H1 (cell line): ENCODE measurements at regions not wholly inside any gene's neighbourhood (a gene's known extent, or its start where the extent isn't known, plus 50 kb on each side); places are given as distances from the start of the nearest gene placed in this dataset.

Experiments
- CTCF ChIA-PET: fragments of 300-600 bp; sonication (Branson Sonifier 250); formaldehyde crosslinking; loops from one replicate; lab custom pipeline; 2021; ENCODE audit not compliant: partially characterized antibody; lab: Charles Lee
- POLR2A ChIA-PET: fragments of 300-600 bp; sonication (Branson Sonifier 250); formaldehyde crosslinking; loops from one replicate; lab custom pipeline; 2021; ENCODE audit warnings: inconsistent platforms; ENCODE audit not compliant: partially characterized antibody; lab: Charles Lee
- DNase-seq, 2 experiments: peaks; one replicate each; pipeline versions ENCODE4 v3.0.0 to v3.0.0-alpha.2; 2010 to 2022; ENCODE audit warnings: low spot score in 2 of 2, low read depth in 1 of 2, mixed read lengths in 1 of 2
- FAIRE-seq: peaks from 2 replicates; lab custom pipeline; 2011; peaks lifted over from hg19 to GRCh38; lab: Jason Lieb, UNC
- H2AFZ ChIP-seq: 2 replicates; pipeline ENCODE4 v1.8.1; 2012; ENCODE audit warnings: low read length, inconsistent platforms
- H2AK5ac ChIP-seq: 2 replicates; pipeline ENCODE4 v1.6.1; 2013; ENCODE audit warnings: low read depth, low read length
- H2BK120ac ChIP-seq: replicated peaks from 2 replicates; pipeline ENCODE3; 2013; ENCODE audit warnings: low read depth, low read length, inconsistent platforms
- H2BK12ac ChIP-seq: 2 replicates; pipeline ENCODE4 v1.6.1; 2013; ENCODE audit warnings: low read depth, low read length
- H2BK15ac ChIP-seq: 2 replicates; pipeline ENCODE4 v1.6.1; 2013; ENCODE audit warnings: low read length
- H2BK20ac ChIP-seq: 2 replicates; pipeline ENCODE4 v1.6.1; 2013; ENCODE audit warnings: low read length
- H2BK5ac ChIP-seq: 2 replicates; pipeline ENCODE4 v1.6.1; 2013; ENCODE audit warnings: low read depth, low read length
- H3K14ac ChIP-seq: 2 replicates; pipeline ENCODE4 v1.6.1; 2013; ENCODE audit warnings: inconsistent platforms; ENCODE audit not compliant: insufficient read length
- H3K18ac ChIP-seq: 2 replicates; pipeline ENCODE4 v1.6.1; 2013; ENCODE audit warnings: low read length; ENCODE audit errors: extremely low read depth
- H3K23ac ChIP-seq: 2 replicates; pipeline ENCODE4 v1.6.1; 2013; ENCODE audit warnings: inconsistent platforms; ENCODE audit not compliant: insufficient read length
- H3K23me2 ChIP-seq: 2 replicates; pipeline ENCODE4 v1.6.1; 2013; ENCODE audit warnings: low read depth, low read length
- H3K27ac ChIP-seq: 2 replicates; pipeline ENCODE4 v1.6.1; 2011; ENCODE audit warnings: low read depth, low read length, inconsistent platforms
- H3K27me3 ChIP-seq, 4 experiments: replicated peaks in 1 of 4; 1 replicate in 1 of 4; 2 replicates in 3 of 4; pipeline versions ENCODE4 v1.6.1 to v1.8.1; 2011 to 2013; ENCODE audit warnings: low read length in 3 of 4, mild to moderate bottlenecking in 3 of 4, inconsistent platforms in 2 of 4, mixed read lengths in 2 of 4, moderate library complexity in 1 of 4; ENCODE audit not compliant: control insufficient read depth in 3 of 4, insufficient read depth in 3 of 4; ENCODE audit errors: extremely low read depth in 1 of 4
- H3K36me3 ChIP-seq, 4 experiments: 2 replicates each; pipeline versions ENCODE4 v1.6.1 to v1.8.1; 2011 to 2013; ENCODE audit warnings: mild to moderate bottlenecking in 4 of 4, low read length in 3 of 4, moderate library complexity in 2 of 4, control low read depth in 1 of 4, inconsistent platforms in 1 of 4; ENCODE audit not compliant: insufficient read depth in 4 of 4, control insufficient read depth in 2 of 4
- H3K4ac ChIP-seq: replicated peaks from 2 replicates; pipeline ENCODE3; 2013; ENCODE audit warnings: low read length, low read depth, mixed read lengths, inconsistent platforms; ENCODE audit not compliant: insufficient read length
- H3K4me1 ChIP-seq, 4 experiments: replicated peaks in 1 of 4; 1 replicate in 1 of 4; 2 replicates in 3 of 4; pipeline versions ENCODE4 v1.6.1 to v1.8.1; 2011 to 2013; ENCODE audit warnings: low read length in 3 of 4, inconsistent platforms in 2 of 4, mixed read lengths in 1 of 4; ENCODE audit not compliant: insufficient read depth in 4 of 4, control insufficient read depth in 3 of 4
- H3K4me2 ChIP-seq, 2 experiments: 2 replicates each; pipeline versions ENCODE4 v1.6.1 to v1.8.1; 2011 to 2013; ENCODE audit warnings: low read depth in 2 of 2, low read length in 2 of 2, control low read depth in 1 of 2, inconsistent platforms in 1 of 2, mild to moderate bottlenecking in 1 of 2; ENCODE audit not compliant: insufficient read depth in 1 of 2
- H3K4me3 ChIP-seq, 4 experiments: fragments of 200-600, 300-600 bp in 1 of 4; sonication (generic), shearing (Covaris generic), sonication (Bioruptor Twin) in 1 of 4; 2 replicates each; pipeline versions ENCODE4 v1.5.1 to v1.8.1; 2011 to 2016; ENCODE audit warnings: low read length in 4 of 4, low read depth in 3 of 4, control low read depth in 2 of 4, inconsistent platforms in 2 of 4, mild to moderate bottlenecking in 2 of 4, mixed read lengths in 1 of 4, moderate library complexity in 1 of 4; ENCODE audit not compliant: insufficient read depth in 2 of 4; ENCODE audit errors: extremely low read depth in 1 of 4
- H3K56ac ChIP-seq: replicated peaks from 2 replicates; pipeline ENCODE3; 2013; ENCODE audit warnings: low read depth, mild to moderate bottlenecking, mixed read lengths, low read length, inconsistent platforms; ENCODE audit not compliant: insufficient read length
- H3K79me1 ChIP-seq: 2 replicates; pipeline ENCODE4 v1.6.1; 2013; ENCODE audit warnings: low read depth, low read length, control low read depth
- H3K79me2 ChIP-seq, 2 experiments: 2 replicates each; pipeline versions ENCODE4 v1.6.1 to v1.8.1; 2012 to 2013; ENCODE audit warnings: low read length in 2 of 2, mild to moderate bottlenecking in 2 of 2, inconsistent platforms in 1 of 2; ENCODE audit not compliant: insufficient read depth in 2 of 2, control insufficient read depth in 1 of 2
- H3K9ac ChIP-seq, 4 experiments: replicated peaks in 1 of 4; 1 replicate in 1 of 4; 2 replicates in 3 of 4; pipeline versions ENCODE4 v1.6.1 to v1.8.1; 2011 to 2013; ENCODE audit warnings: low read depth in 3 of 4, low read length in 3 of 4, control low read depth in 2 of 4, mild to moderate bottlenecking in 2 of 4, moderate library complexity in 2 of 4, inconsistent platforms in 1 of 4; ENCODE audit errors: extremely low read depth in 1 of 4
- H3K9me3 ChIP-seq, 2 experiments: 2 replicates each; pipeline versions ENCODE4 v1.6.1 to v1.8.1; 2012 to 2013; ENCODE audit warnings: mild to moderate bottlenecking in 2 of 2, moderate library complexity in 2 of 2, control low read depth in 1 of 2, inconsistent platforms in 1 of 2, low read depth in 1 of 2, low read length in 1 of 2, mixed read lengths in 1 of 2; ENCODE audit not compliant: insufficient read depth in 2 of 2
- H4K20me1 ChIP-seq, 2 experiments: replicated peaks in 1 of 2; 2 replicates each; pipeline versions ENCODE3 to v1.8.1; 2011 to 2013; ENCODE audit warnings: inconsistent platforms in 2 of 2, low read length in 2 of 2, mild to moderate bottlenecking in 1 of 2; ENCODE audit not compliant: insufficient read depth in 2 of 2, control insufficient read depth in 1 of 2
- H4K5ac ChIP-seq: 2 replicates; pipeline ENCODE4 v1.6.1; 2013; ENCODE audit warnings: low read length, low read depth, mixed read lengths, inconsistent platforms; ENCODE audit not compliant: insufficient read length
- H4K8ac ChIP-seq: 2 replicates; pipeline ENCODE4 v1.8.0; 2013; ENCODE audit warnings: mild to moderate bottlenecking, moderate library complexity, low read length, inconsistent platforms; ENCODE audit not compliant: insufficient read depth; ENCODE audit errors: extremely low read depth
- H4K91ac ChIP-seq: replicated peaks from 2 replicates; pipeline ENCODE3; 2013; ENCODE audit warnings: low read length, mixed read lengths, inconsistent platforms; ENCODE audit not compliant: insufficient read length
- ATF2 ChIP-seq: IDR thresholded peaks from 2 replicates; pipeline ENCODE4 v1.6.1; 2012; ENCODE audit warnings: low read length, inconsistent platforms
- BACH1 ChIP-seq: IDR thresholded peaks from 2 replicates; pipeline ENCODE4 v1.6.1; 2012; ENCODE audit warnings: low read length, improper control_type of control experiment
- HDAC2 ChIP-seq, 2 experiments: fragments of 300-600 bp in 1 of 2; sonication (generic) in 1 of 2; IDR thresholded peaks; 2 replicates each; pipeline ENCODE4 v1.6.1; 2011 to 2012; ENCODE audit warnings: low read depth in 2 of 2, low read length in 2 of 2, mild to moderate bottlenecking in 2 of 2, moderate library complexity in 2 of 2, borderline replicate concordance in 1 of 2, inconsistent platforms in 1 of 2
- USF2 ChIP-seq: IDR thresholded peaks from 2 replicates; pipeline ENCODE4 v1.6.1; 2011; ENCODE audit warnings: low read length, improper control_type of control experiment
- WGBS, 2 experiments: shearing (Covaris generic) in 1 of 2; methylation state at CpG; one replicate each; pipeline versions ENCODE4 v1.1.6 to v1.1.7; 2013 to 2015; ENCODE audit warnings: low lambda C conversion rate in 2 of 2, mixed read lengths in 2 of 2, inconsistent platforms in 1 of 2, low coverage in 1 of 2, missing lambda C conversion rate in 1 of 2; ENCODE audit not compliant: insufficient replicate concordance in 2 of 2, insufficient coverage in 1 of 2, insufficient read length in 1 of 2; ENCODE audit errors: extremely low coverage in 1 of 2, missing lambda C conversion rate in 1 of 2; 5-methylcytosine and 5-hydroxymethylcytosine counted together

- H3K79me1 ChIP-seq: no peaks in the 10 kb centered on the region
- WGBS, 2 experiments: 0% methylated on average over 1 of the region's 1 CpG; no CpG with 5 or more reads in 1 of the 2 experiments
- no peaks in the 10 kb centered on the region for H3K23me2 ChIP-seq
- H4K20me1 ChIP-seq: no peaks in the 10 kb centered on the region
- peak overlapping the region; percentile 56; the same call in 1 of the 2 replicates for H2BK20ac ChIP-seq
- no peak overlapping the region for H3K18ac ChIP-seq
- H4K5ac ChIP-seq: peak overlapping the region; percentile 8
- H2BK15ac ChIP-seq: no peak overlapping the region
- ChIA-PET POLR2A (interaction anchor here (0.7 to 1.2 kb wide), 2 partner anchors 10 to 95 kb away, joined by 3 to 4 read pairs; no protein-coding TSS in a partner anchor), CTCF (interaction anchor here (0.6 to 1.0 kb wide), 5 partner anchors 11 to 1087 kb away, joined by 3 to 4 read pairs (median 3); no protein-coding TSS in a partner anchor)
- no peak overlapping the region for H3K23ac ChIP-seq
- H2BK5ac ChIP-seq: peak overlapping the region; percentile 3; the same call in 1 of the 2 replicates
- H2BK120ac ChIP-seq: peak overlapping the region; percentile 44
- H3K4ac ChIP-seq: no peak overlapping the region
- H3K27ac ChIP-seq: peak overlapping the region; percentile 77
- H3K14ac ChIP-seq: no peak overlapping the region
- H2AFZ ChIP-seq: peak overlapping the region; percentile 51; the same call in 1 of the 2 replicates
- H3K4me2 ChIP-seq: peak overlapping the region; percentile 9 to 46; a peak in 3 of 4 replicates
- DNase-seq: peak in 1 of 2 experiments; percentile 41
- H3K36me3 ChIP-seq: no peaks in the 10 kb centered on the region
- H3K9me3 ChIP-seq: no peaks in the 10 kb centered on the region
- peaks cover 3 to 18% (median 8%) of the 10 kb centered on the region in 4 experiments; a peak in 6 of 7 replicates for H3K4me1 ChIP-seq
- no peaks in the 10 kb centered on the region for H3K27me3 ChIP-seq
- peak overlapping the region; percentile 99 for H4K91ac ChIP-seq
- peak; percentile 93 for FAIRE-seq
- H3K79me2 ChIP-seq: no peaks in the 10 kb centered on the region
- no peak overlapping the region for H4K8ac ChIP-seq
- no peak overlapping the region for H3K56ac ChIP-seq
- no peak overlapping the region for H2AK5ac ChIP-seq
- H3K4me3 ChIP-seq: peak overlapping the region in 1 of 4 experiments; percentile 29; a peak in 1 of 8 replicates
- peak overlapping the region; percentile 99; the same call in 1 of the 2 replicates for H2BK12ac ChIP-seq
- peak overlapping the region in 1 of 4 experiments; percentile 45; a peak in 1 of 7 replicates for H3K9ac ChIP-seq
- TF ChIP-seq ATF2 (peak; percentile 79; the same call in 1 of the 2 replicates), HDAC2 (IDR thresholded peaks at IDR 0.05; ENCODE audit: borderline replicate concordance in 1 of 2, low read depth in 2 of 2, low read length in 2 of 2) (peak; percentile 81 to 88), BACH1 (0 out of 2 replicates have a peak, but pooled peaks have one; percentile 32), USF2 (no peak)
Measured at GRCh38 chr13:37198629-37199028, 93.2 kb upstream of the CSNK1A1L start.
